Thymus (tissue), 11 donors: ENCODE measurements at regions not wholly inside any gene's neighbourhood (a gene's known extent, or its start where the extent isn't known, plus 50 kb on each side); places are given as distances from the start of the nearest gene placed in this dataset.
"Not testable (repeated sequence)": the region's sequence is repeated elsewhere in the genome, so short reads cannot be mapped to it uniquely, and the experiment has no call there.

Experiments used
- DNase-seq, 9 donors: peaks; one replicate each; pipeline ENCODE4 v3.0.0-alpha.2; 2013; ENCODE audit warnings: low spot score in 9 of 9, low read depth in 6 of 9, missing footprints in 1 of 9
- H3K27ac ChIP-seq, 2 donors: one replicate each; pipeline ENCODE4 v1.5.1; 2013; ENCODE audit warnings: control low read depth in 1 of 2, low read depth in 1 of 2, low read length in 1 of 2, mild to moderate bottlenecking in 1 of 2, moderate library complexity in 1 of 2
- H3K27me3 ChIP-seq, 2 donors: one replicate each; pipeline ENCODE4 v1.5.1; 2013; ENCODE audit warnings: low read length in 1 of 2; ENCODE audit not compliant: control insufficient read depth in 2 of 2, insufficient read depth in 1 of 2
- H3K36me3 ChIP-seq, 2 donors: one replicate each; pipeline ENCODE4 v1.5.1; 2013; ENCODE audit warnings: low read length in 1 of 2, mild to moderate bottlenecking in 1 of 2, moderate library complexity in 1 of 2; ENCODE audit not compliant: control insufficient read depth in 2 of 2, insufficient read depth in 2 of 2
- H3K4me1 ChIP-seq, 2 donors: one replicate each; pipeline ENCODE4 v1.5.1; 2013; ENCODE audit warnings: low read length in 2 of 2; ENCODE audit not compliant: control insufficient read depth in 2 of 2, insufficient read depth in 2 of 2
- H3K4me3 ChIP-seq, 2 donors: one replicate each; pipeline ENCODE4 v1.5.1; 2013; ENCODE audit warnings: low read length in 2 of 2, control low read depth in 1 of 2, mild to moderate bottlenecking in 1 of 2
- H3K9me3 ChIP-seq, 2 donors: one replicate each; pipeline ENCODE4 v1.5.1; 2013; ENCODE audit warnings: low read length in 1 of 2, mild to moderate bottlenecking in 1 of 2; ENCODE audit not compliant: control insufficient read depth in 2 of 2, insufficient read depth in 1 of 2
- WGBS: extraction: QIAGEN DNeasy Blood & Tissue Kit; methylation state at CpG from one replicate; pipeline ENCODE4 v1.1.7; 2013; 5-methylcytosine and 5-hydroxymethylcytosine counted together
- donor health status: healthy.

DNA sequence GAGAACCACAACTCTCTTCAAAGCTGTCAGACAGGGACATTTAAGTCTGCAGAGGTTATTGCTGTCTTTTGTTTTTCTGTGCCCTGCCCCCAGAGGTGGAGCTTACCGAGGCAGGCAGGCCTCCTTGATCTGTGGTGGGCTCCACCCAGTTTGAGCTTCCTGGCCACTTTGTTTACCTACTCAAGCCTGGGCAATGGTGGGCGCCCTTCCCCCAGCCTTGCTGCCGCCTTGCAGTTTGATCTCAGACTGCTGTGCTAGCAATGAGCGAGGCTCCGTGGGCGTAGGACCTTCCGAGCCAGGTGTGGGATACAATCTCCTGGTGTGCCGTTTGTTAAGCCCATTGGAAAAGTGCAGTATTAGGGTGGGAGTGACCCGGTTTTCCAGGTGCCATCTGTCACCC is 822.1 kb downstream of the KCNMA1 start:
- not testable (repeated sequence) for H3K4me1 ChIP-seq, DNase-seq, H3K9me3 ChIP-seq, H3K36me3 ChIP-seq, H3K27me3 ChIP-seq, H3K4me3 ChIP-seq, H3K27ac ChIP-seq
- WGBS, result 97% methylated on average over 9 of the region's 9 CpGs

DNA sequence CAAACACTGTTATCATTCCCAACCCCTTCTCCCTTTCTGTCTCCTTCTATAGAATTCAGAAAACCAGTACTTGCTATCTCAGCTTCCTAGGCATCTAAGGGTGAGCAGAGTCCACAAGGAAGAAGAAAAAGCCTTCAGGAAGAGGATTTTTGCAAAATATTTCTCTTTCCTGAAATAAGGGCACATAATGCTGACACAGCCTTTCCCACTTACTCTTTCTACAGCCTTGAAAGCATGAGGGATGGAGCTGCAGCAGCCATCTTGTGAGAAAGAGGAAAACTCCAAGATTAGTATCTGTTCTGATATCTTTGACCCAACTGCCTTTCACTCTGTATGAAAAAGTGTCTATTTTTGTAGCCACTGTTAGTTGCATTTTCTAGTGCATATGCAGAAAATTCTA is 826.2 kb downstream of the KCNMA1 start:
- H3K4me3 ChIP-seq, result no peak overlapping the region
- H3K36me3 ChIP-seq, result no peaks in the 10 kb centered on the region
- no peaks in the 10 kb centered on the region for H3K27me3 ChIP-seq
- no peaks in the 10 kb centered on the region for H3K9me3 ChIP-seq
- DNase-seq, result no peak
- no peak overlapping the region for H3K27ac ChIP-seq
- no peaks in the 10 kb centered on the region for H3K4me1 ChIP-seq

GRCh38 chr10:76788452-76788811 is 849.2 kb downstream of the KCNMA1 start:
- WGBS, result 67% methylated on average over 4 of the region's 4 CpGs

DNA sequence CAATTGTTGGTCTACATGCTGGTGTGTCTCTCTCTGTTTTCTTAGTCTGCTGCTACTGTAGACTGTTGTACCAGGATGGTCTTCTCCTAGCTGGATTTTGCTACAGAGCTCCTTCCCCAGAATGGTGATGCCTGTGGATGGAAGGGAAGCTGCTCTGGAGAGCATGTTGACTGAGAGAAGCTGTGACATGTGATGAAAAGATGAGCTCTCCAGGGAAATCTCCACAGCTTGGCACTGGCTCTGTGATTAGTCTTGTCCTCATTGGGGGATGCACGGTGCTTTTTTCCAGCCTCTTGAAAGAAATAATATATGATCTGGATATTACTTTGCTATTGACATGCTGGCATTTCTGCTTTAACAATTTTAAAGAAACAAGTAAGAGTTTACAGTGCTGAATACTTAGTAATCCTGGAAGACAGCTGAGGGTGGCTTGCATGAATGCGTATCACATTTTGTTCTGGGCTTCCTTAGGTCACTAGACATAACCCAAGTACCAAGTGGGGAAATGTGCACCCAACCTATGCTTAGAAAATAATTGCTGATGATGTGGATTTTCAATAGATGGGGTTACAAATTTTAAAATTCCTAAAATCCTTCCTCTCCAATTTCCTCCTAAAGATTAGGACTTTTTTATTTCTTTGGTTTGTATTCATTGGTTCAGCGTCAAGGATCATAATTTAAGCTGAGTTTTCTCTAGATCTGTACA is 849.7 kb downstream of the KCNMA1 start:
- DNase-seq, result no peak
- Histone ChIP-seq H3K4me1 (no peaks in the 10 kb centered on the region), H3K4me3 (no peak overlapping the region), H3K36me3 (no peaks in the 10 kb centered on the region), H3K27ac (no peak overlapping the region), H3K27me3 (no peaks in the 10 kb centered on the region), H3K9me3 (no peaks in the 10 kb centered on the region)
- WGBS, result 98% methylated on average over 3 of the region's 3 CpGs

More at GRCh38 chr10:76788452-76788811, 849.2 kb downstream of the KCNMA1 start:
- Histone ChIP-seq H3K9me3 (no peaks in the 10 kb centered on the region), H3K4me1 (no peaks in the 10 kb centered on the region), H3K36me3 (no peaks in the 10 kb centered on the region), H3K27me3 (no peaks in the 10 kb centered on the region), H3K27ac (no peak overlapping the region), H3K4me3 (no peak overlapping the region)
- no peak for DNase-seq

DNA sequence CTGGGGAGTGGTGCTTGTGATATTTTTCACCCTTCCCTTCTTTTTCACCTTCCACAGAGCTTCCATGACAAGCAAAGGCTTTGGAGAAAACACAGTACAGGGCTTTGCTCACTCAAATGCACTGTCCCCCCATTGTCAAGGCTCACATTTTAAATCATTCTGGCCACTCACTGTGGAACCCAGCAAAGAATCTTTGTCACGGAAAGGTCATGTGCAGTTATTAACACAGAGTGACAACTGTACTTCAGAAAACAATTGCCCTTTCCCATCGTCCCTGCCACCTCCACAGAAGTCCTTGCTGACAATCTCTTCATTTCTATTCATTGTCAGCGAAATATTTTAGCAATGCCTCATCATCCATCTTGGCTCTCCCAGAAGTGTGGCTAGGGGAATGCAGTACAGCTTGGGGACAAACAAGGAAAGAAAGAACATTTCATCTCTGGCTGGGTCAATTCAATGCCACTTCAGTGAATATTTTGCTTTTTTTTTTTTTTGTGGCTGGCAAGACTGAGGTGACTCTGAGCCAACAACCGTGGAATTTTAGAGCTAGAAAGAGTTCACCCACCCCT is 851.0 kb downstream of the KCNMA1 start:
- H3K27ac ChIP-seq, result no peak overlapping the region
- H3K27me3 ChIP-seq, result no peaks in the 10 kb centered on the region
- no peak for DNase-seq
- no peaks in the 10 kb centered on the region for H3K36me3 ChIP-seq
- H3K9me3 ChIP-seq, result no peaks in the 10 kb centered on the region
- 96% methylated on average over 4 of the region's 4 CpGs for WGBS
- no peaks in the 10 kb centered on the region for H3K4me1 ChIP-seq
- no peak overlapping the region for H3K4me3 ChIP-seq

DNA sequence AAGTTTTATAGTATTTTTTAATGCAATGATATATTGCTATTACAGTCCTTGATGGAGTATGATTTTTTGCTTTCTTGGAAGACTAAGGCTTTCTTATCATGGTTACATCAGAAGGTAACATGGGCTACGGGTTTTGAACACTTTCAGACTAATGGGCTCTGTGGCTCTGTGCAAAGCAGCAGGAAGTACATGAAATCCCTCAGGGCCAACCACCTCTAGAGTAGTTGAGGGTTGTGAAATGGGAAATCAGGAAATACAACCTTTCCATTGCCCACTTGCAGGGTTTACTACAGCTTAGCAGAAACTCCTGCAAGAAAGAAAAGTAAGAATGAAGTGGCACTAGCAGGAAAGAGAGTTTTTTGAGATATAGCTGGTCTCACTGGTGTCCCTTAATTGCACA is 853.5 kb downstream of the KCNMA1 start:
- Histone ChIP-seq H3K27ac (no peak overlapping the region), H3K4me3 (no peak overlapping the region), H3K27me3 (no peaks in the 10 kb centered on the region), H3K9me3 (no peaks in the 10 kb centered on the region), H3K4me1 (no peaks in the 10 kb centered on the region), H3K36me3 (no peaks in the 10 kb centered on the region)
- WGBS, result 68% methylated on average over 1 of the region's 1 CpG
- DNase-seq, result no peak

DNA sequence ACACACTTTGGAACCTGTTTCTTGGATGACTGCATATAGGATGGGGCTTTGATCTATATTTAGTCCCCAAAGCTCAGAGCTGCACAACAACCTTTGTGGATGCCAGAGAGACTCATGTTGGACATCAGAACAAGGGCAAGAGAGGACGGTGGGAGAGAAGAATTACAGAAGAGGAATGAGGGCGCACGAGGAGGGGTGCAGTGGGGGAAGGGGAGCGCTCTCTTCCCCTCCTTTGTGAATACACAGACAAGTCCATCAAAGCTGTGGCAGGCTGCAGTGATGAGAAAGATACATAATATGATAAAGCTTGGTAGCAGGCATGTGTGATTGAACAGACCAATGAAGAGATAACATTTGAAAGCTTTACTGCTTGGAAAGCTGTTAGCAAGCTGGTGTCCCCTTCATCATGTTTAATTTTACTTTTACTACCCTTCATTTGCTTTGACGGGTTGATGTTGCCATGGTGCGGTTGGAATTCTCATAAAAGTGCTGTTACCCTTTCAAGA is 857.8 kb downstream of the KCNMA1 start:
- DNase-seq, result no peak
- Histone ChIP-seq H3K36me3 (no peaks in the 10 kb centered on the region), H3K4me1 (no peaks in the 10 kb centered on the region), H3K27ac (no peak overlapping the region), H3K4me3 (no peak overlapping the region), H3K27me3 (no peaks in the 10 kb centered on the region), H3K9me3 (peaks cover 0 to 6% of the 10 kb centered on the region in 2 donors)
- 93% methylated on average over 6 of the region's 6 CpGs for WGBS

DNA sequence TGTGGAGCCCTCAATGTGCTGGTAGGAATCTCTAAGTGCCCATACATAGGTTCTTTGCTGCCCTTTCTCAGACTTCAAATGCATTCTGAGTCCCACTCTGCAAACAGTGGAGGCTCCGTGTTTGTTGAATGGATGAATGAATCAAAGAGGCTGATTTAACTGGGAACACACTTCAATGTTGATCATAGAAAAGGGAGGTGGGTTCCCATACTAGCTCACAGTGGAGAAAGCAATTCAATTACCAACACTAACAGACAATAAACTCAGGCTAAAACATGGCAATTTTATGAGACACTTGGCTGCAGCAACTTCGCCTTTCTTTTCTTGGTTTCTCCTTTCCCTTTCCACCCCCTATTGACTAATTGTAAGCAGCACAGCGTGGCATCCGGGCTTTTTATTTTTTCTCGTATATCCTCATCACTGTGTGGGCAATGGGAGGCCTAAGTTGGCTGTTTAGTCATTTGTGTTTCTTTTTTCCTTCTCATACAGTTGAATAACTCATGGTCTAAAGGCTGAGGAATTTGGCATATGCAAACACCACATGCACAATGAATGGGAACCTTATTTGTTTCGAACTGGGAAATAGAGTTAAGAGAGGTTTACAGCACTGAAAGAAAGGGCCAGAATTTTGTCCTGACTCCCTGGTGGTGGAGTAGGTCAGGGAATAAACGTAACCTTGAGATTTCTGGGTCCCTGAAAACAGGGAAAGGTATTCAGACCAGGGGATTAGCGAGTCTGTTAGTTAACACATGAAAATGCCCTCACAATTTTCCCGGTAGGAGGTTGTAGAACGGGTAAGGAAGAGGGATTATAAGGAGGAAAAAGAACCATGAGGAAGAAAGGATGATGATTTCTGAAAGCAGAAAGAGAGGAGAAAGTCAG is 858.5 kb downstream of the KCNMA1 start:
- Histone ChIP-seq H3K9me3 (peaks cover 0 to 7% of the 10 kb centered on the region in 2 donors), H3K4me3 (no peak overlapping the region), H3K27ac (no peak overlapping the region), H3K27me3 (no peaks in the 10 kb centered on the region), H3K36me3 (no peaks in the 10 kb centered on the region), H3K4me1 (no peaks in the 10 kb centered on the region)
- DNase-seq, result no peak
- 82% methylated on average over 10 of the region's 10 CpGs for WGBS

GRCh38 chr10:76774987-76775603 is 862.5 kb downstream of the KCNMA1 start:
- Histone ChIP-seq H3K9me3 (peaks cover 0 to 7% of the 10 kb centered on the region in 2 donors), H3K27ac (no peak overlapping the region), H3K27me3 (no peaks in the 10 kb centered on the region), H3K36me3 (no peaks in the 10 kb centered on the region), H3K4me3 (no peak overlapping the region), H3K4me1 (no peaks in the 10 kb centered on the region)
- no peak for DNase-seq
- WGBS, result 94% methylated on average over 4 of the region's 4 CpGs
